ENCODE measurements at regions not wholly inside any gene's neighbourhood (a gene's known extent, or its start where the extent isn't known, plus 50 kb on each side); places are given as distances from the start of the nearest gene placed in this dataset.

DNA sequence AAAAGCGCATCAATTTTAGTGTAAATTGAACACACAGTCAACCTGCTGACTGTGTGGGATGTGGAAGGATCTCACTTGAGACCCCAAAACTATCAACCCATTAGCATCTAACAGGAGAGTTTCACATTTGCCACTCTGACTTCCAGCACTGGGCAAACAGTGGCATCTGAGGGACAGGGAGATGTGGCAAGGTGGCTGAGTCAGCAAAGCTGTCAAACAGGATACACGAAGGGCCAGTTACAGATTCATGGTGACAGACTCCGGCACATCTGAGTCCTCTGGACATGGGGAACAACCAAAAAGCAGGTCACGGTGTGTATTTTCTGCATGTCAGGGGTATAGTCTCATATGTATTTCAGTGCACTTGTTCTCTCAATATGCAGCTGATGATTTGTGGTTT, 573.4 kb upstream of the PPP2R3A start:
- Histone ChIP-seq H3K4me1 (ENCODE audit: insufficient read depth, low read length) (no peaks in the 10 kb centered on the region), H3K9me3 (ENCODE audit: insufficient read depth, low read length, severe bottlenecking) (no peaks in the 10 kb centered on the region), H3K36me3 (ENCODE audit: insufficient read depth, low read length) (no peaks in the 10 kb centered on the region), H3K79me2 (ENCODE audit: insufficient read depth, low read length) (no peaks in the 10 kb centered on the region), H4K20me1 (ENCODE audit: insufficient read depth, low read length) (no peaks in the 10 kb centered on the region), H3K4me2 (ENCODE audit: insufficient read depth, low read length) (no peak overlapping the region), H3K27ac (ENCODE audit: low read length) (no peak overlapping the region), H3K27me3 (ENCODE audit: insufficient read depth, low read length, poor library complexity) (no peaks in the 10 kb centered on the region), H3K9ac (ENCODE audit: low read depth, low read length) (no peak overlapping the region), H3K4me3 (ENCODE audit: low read depth in 1 of 2, low read length in 2 of 2) (no peak overlapping the region), H2AFZ (ENCODE audit: low read depth, low read length) (no peak overlapping the region)
- no peak for TF ChIP-seq CTCF (IDR thresholded peaks at IDR 0.05; ENCODE audit: borderline replicate concordance, extremely low read depth, low read length, poor library complexity, severe bottlenecking)
- TF ChIP-seq EZH2 (IDR thresholded peaks at IDR 0.05; ENCODE audit: borderline replicate concordance, low read depth, low read length, severe bottlenecking): no peak
- ATAC-seq (ENCODE audit: insufficient read depth, low read depth) (no peak), DNase-seq (no peak)

DNA sequence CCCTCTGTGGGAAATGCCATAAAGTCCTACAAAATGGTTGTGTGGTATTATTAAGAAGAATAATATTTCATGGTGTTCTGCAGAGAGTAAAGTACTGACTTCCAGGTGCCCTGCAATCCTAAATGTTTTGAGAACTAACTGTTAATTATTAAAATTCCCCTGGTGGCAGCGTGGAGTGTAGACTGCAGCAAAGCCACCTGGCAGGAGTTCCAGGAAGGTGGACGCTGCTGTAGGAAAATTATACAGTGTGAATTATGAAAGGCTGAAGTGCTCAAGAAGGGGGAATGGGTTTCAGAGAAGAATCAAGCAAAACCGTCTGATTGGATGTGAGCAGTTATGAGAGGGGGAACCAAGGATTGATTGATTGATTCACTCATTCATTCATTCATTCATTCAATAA, 572.4 kb upstream of the PPP2R3A start:
- Histone ChIP-seq H3K4me2 (ENCODE audit: insufficient read depth, low read length) (no peak overlapping the region), H3K4me3 (ENCODE audit: low read depth in 1 of 2, low read length in 2 of 2) (no peak overlapping the region), H3K27me3 (ENCODE audit: insufficient read depth, low read length, poor library complexity) (no peaks in the 10 kb centered on the region), H3K4me1 (ENCODE audit: insufficient read depth, low read length) (no peaks in the 10 kb centered on the region), H2AFZ (ENCODE audit: low read depth, low read length) (no peak overlapping the region), H3K36me3 (ENCODE audit: insufficient read depth, low read length) (no peaks in the 10 kb centered on the region), H3K9me3 (ENCODE audit: insufficient read depth, low read length, severe bottlenecking) (no peaks in the 10 kb centered on the region), H3K9ac (ENCODE audit: low read depth, low read length) (no peak overlapping the region), H3K79me2 (ENCODE audit: insufficient read depth, low read length) (no peaks in the 10 kb centered on the region), H4K20me1 (ENCODE audit: insufficient read depth, low read length) (no peaks in the 10 kb centered on the region), H3K27ac (ENCODE audit: low read length) (no peak overlapping the region)
- TF ChIP-seq CTCF (IDR thresholded peaks at IDR 0.05; ENCODE audit: borderline replicate concordance, extremely low read depth, low read length, poor library complexity, severe bottlenecking) (no peak), EZH2 (IDR thresholded peaks at IDR 0.05; ENCODE audit: borderline replicate concordance, low read depth, low read length, severe bottlenecking) (no peak)
- DNase-seq (no peak), ATAC-seq (ENCODE audit: insufficient read depth, low read depth) (no peak)

DNA sequence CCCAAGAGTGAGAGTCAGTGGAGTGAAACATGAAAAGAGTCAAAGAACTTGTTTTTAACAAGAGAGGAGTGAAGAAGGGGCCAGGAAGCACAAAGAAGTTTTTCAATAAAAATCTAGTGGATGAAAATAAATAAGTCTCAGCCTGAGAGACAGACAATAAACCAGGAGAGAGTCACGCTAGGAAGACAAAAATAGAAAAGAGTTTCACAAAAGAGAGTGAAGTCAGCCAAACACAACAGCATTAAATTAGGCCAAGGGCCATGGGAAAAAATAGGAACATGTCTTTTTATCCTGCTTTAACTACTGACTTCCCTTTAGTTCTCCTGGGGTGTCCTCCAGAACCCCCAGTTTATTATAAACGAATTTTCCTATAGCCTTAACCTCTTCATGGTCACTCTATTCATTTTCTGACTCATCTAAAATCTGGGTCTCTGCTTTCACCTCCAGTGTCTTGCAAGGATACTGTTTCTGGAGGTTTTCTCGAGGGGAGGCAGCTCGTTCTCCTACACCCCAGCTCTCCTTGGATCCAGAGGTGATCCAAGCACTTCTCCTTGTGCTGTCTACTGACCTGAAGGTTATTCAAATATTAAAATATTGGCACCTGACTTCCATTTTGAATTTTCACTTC, 571.5 kb upstream of the PPP2R3A start:
- no peak for TF ChIP-seq CTCF (IDR thresholded peaks at IDR 0.05; ENCODE audit: borderline replicate concordance, extremely low read depth, low read length, poor library complexity, severe bottlenecking)
- no peak for TF ChIP-seq EZH2 (IDR thresholded peaks at IDR 0.05; ENCODE audit: borderline replicate concordance, low read depth, low read length, severe bottlenecking)
- Histone ChIP-seq H3K79me2 (ENCODE audit: insufficient read depth, low read length) (no peaks in the 10 kb centered on the region), H3K36me3 (ENCODE audit: insufficient read depth, low read length) (no peaks in the 10 kb centered on the region), H3K27me3 (ENCODE audit: insufficient read depth, low read length, poor library complexity) (no peaks in the 10 kb centered on the region), H3K9ac (ENCODE audit: low read depth, low read length) (no peak overlapping the region), H3K4me2 (ENCODE audit: insufficient read depth, low read length) (no peak overlapping the region), H3K9me3 (ENCODE audit: insufficient read depth, low read length, severe bottlenecking) (no peaks in the 10 kb centered on the region), H3K4me1 (ENCODE audit: insufficient read depth, low read length) (no peaks in the 10 kb centered on the region), H3K4me3 (ENCODE audit: low read depth in 1 of 2, low read length in 2 of 2) (no peak overlapping the region), H3K27ac (ENCODE audit: low read length) (no peak overlapping the region), H2AFZ (ENCODE audit: low read depth, low read length) (no peak overlapping the region), H4K20me1 (ENCODE audit: insufficient read depth, low read length) (no peaks in the 10 kb centered on the region)
- ATAC-seq (ENCODE audit: insufficient read depth, low read depth): no peak
- DNase-seq: no peak

Measured in DND-41 (cell line).